NB4 (cell line): ENCODE measurements at regions not wholly inside any gene's neighbourhood (a gene's known extent, or its start where the extent isn't known, plus 50 kb on each side); places are given as distances from the start of the nearest gene placed in this dataset.

Source experiments
- DNase-seq: peaks from one replicate; pipeline ENCODE4 v3.0.0; 2010; ENCODE audit warnings: low read depth
- H3K4me3 ChIP-seq: one replicate; pipeline ENCODE4 v1.5.1; 2011; ENCODE audit warnings: mild to moderate bottlenecking, low read depth, low read length, moderate library complexity
- MYC ChIP-seq: IDR thresholded peaks from 2 replicates; pipeline ENCODE4 v1.6.1; 2011; ENCODE audit warnings: low read depth, low read length
- POLR2A ChIP-seq: IDR thresholded peaks from 2 replicates; pipeline ENCODE4 v1.6.1; 2011; ENCODE audit warnings: mild to moderate bottlenecking; ENCODE audit not compliant: insufficient read length; ENCODE audit errors: extremely low read depth
- TF ChIP-seq, protein P1 (sequence below): IDR thresholded peaks from one replicate; pipeline ENCODE4 v1.5.1; 2012; ENCODE audit warnings: low read depth, low read length
- TF ChIP-seq, protein P2 (sequence below): IDR thresholded peaks from 2 replicates; pipeline ENCODE4 v1.6.1; 2011; ENCODE audit warnings: low read depth, low read length

DNA sequence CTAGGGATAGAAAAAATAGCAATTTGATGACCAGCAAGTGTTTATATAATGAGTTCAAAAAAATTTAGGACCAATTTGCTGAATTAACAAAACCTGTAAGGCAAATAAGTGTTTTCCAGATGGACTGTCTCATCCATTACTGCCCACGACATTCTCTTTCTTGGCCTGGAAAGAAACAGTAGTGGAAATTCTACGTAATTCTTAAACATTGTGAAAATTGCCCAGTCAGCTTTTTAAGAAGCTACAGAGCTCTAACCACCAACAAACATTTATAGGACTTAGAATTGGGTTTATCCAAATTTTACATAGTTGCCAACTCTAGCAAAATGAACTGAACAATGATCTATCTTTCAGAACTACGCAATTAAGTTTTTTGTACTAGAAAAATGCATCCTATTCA, 227.7 kb upstream of the PEX5L start:
- H3K4me3 ChIP-seq: no peak overlapping the region
- DNase-seq: no peak
- TF ChIP-seq POLR2A (no peak), MYC (no peak)
- TF ChIP-seq, protein P1, sequence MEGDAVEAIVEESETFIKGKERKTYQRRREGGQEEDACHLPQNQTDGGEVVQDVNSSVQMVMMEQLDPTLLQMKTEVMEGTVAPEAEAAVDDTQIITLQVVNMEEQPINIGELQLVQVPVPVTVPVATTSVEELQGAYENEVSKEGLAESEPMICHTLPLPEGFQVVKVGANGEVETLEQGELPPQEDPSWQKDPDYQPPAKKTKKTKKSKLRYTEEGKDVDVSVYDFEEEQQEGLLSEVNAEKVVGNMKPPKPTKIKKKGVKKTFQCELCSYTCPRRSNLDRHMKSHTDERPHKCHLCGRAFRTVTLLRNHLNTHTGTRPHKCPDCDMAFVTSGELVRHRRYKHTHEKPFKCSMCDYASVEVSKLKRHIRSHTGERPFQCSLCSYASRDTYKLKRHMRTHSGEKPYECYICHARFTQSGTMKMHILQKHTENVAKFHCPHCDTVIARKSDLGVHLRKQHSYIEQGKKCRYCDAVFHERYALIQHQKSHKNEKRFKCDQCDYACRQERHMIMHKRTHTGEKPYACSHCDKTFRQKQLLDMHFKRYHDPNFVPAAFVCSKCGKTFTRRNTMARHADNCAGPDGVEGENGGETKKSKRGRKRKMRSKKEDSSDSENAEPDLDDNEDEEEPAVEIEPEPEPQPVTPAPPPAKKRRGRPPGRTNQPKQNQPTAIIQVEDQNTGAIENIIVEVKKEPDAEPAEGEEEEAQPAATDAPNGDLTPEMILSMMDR: no peak
- TF ChIP-seq, protein P2, sequence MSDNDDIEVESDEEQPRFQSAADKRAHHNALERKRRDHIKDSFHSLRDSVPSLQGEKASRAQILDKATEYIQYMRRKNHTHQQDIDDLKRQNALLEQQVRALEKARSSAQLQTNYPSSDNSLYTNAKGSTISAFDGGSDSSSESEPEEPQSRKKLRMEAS: no peak

DNA sequence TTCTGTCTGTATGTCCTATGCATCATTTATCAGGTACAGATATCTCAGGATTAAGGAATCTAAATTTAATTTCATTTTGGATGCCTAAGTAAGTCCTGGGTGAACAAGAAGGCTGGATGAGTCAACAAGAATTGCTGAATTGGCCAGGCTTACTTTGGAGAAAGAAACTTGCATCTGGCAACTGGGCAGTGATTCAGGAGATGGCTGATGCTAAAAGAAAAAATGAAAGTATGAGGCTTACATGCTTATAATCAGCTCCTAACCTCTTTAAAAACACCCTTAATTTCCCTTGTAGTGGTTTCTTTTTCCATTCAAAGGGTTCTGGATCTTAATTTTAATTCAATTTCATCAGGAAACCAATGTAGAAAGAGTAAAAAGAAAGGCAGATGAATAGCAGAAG, 228.8 kb upstream of the PEX5L start:
- DNase-seq: no peak
- TF ChIP-seq MYC: no peak
- TF ChIP-seq, protein P2: no peak
- TF ChIP-seq, protein P1: no peak
- no peak for TF ChIP-seq POLR2A
- no peak overlapping the region for H3K4me3 ChIP-seq

DNA sequence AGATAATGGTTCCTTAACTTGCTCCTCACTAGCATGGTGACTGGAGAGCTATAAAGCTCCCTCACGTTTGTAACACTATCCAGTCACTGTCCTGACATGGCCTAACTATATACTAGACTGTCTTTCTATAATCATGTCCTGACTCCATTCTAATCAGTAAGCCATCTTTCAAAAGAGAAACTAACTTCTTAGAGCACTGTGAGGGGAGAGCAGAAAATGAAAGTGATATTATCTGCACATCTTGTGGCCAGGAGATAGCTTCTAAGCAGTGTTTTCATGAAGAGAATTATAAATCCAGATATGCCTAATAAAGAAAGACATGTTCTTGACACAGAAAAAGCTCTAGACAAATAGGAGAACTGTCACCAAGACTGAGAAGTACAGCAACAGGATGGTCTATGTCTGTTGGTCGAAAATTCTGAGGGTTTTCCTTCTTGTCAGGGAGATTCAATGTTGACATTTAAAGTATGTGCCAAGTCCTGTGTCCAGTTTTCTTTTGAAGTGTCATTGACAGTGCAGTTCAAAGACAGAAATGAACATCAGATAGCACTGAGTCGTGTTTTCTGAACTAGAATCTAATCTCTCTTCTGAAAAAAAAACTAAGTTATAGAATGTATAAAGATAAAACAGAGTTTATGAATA, 230.6 kb upstream of the PEX5L start:
- no peak for DNase-seq
- H3K4me3 ChIP-seq: no peak overlapping the region
- TF ChIP-seq, protein P2: no peak
- no peak for TF ChIP-seq MYC
- TF ChIP-seq, protein P1: no peak
- TF ChIP-seq POLR2A: no peak

DNA sequence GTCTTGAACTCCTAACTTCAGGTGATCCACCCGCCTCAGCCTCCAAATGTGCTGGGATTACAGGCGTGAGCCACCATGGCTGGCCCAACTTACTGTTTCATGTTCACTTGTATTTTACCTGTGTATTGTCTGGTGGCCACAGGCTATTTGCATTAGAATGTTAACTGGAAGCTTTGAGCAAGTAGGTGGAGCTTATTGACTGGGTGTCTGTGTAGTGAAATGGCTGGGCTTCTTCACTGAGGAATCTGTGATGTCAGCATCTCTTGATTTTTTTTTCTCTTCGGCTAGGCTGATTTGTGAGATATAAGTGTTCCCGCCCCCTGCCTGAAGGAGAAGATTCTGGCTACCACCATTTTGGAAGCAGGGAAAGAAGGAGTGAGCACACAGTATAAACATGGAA, 237.8 kb upstream of the PEX5L start:
- TF ChIP-seq, protein P2: no peak
- TF ChIP-seq, protein P1: no peak
- TF ChIP-seq MYC: no peak
- no peak for TF ChIP-seq POLR2A
- no peak overlapping the region for H3K4me3 ChIP-seq
- DNase-seq: no peak

DNA sequence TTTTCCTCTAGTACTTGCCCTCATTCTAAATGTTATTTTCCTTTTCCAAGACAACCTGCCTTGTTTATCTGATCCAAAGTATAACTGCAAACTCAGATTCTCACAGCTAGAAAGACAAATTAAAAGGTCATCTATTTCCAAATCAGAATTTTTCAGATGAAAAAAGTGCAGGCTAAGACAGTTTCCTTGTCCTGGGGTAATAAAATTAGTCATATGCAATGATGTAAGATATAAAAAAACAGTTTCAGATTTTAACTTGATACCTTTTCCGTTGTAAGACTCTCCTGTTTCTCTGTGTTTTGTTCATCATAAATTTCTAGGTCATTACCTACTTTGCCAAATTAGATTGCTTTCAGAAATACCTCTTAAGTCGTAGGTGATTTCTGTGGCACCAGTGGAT, 238.4 kb upstream of the PEX5L start:
- TF ChIP-seq, protein P1: no peak
- TF ChIP-seq, protein P2: no peak
- TF ChIP-seq POLR2A (no peak), MYC (no peak)
- no peak for DNase-seq
- H3K4me3 ChIP-seq: no peak overlapping the region

DNA sequence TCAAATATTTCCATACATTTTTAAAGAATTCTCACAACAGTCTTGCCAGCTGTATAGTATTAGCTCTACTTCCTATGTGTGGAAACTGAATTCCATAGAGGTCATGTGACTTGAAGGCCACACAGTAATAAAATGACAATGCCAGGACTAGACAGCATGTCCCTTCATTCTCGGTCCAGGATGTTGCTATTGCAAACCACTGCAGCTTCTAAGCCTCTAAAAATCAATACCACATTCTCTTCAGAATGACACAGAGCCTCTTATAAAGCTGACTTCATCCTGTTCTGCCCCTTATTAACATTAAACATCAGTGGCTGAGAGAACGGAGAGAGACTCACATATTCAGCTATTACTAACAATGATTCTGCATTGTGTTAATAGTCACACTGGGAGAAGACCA, 240.3 kb upstream of the PEX5L start:
- H3K4me3 ChIP-seq: no peak overlapping the region
- no peak for DNase-seq
- TF ChIP-seq MYC: no peak
- TF ChIP-seq, protein P1: no peak
- no peak for TF ChIP-seq POLR2A
- TF ChIP-seq, protein P2: no peak
